Activated CD4-positive, alpha-beta T cell treated with anti-CD3 and anti-CD28 coated beads, Interleukin-2, amount 10 ng/mL, durations not matched to agents 24 days and 14 days (primary cell): ENCODE measurements at regions not wholly inside any gene's neighbourhood (a gene's known extent, or its start where the extent isn't known, plus 50 kb on each side); places are given as distances from the start of the nearest gene placed in this dataset.

Source experiments
- DNase-seq: peaks from one replicate; pipeline ENCODE4 v3.0.0; 2022
- H3K27ac Mint-ChIP-seq: one replicate; pipeline ENCODE4 v1.8.0; 2022; ENCODE audit warnings: mild to moderate bottlenecking, mixed read lengths
- H3K27me3 Mint-ChIP-seq: one replicate; pipeline ENCODE4 v1.8.0; 2022; ENCODE audit warnings: mixed read lengths
- H3K36me3 Mint-ChIP-seq: one replicate; pipeline ENCODE4 v1.8.0; 2022; ENCODE audit warnings: low read depth, mild to moderate bottlenecking, mixed read lengths
- H3K4me1 Mint-ChIP-seq: one replicate; pipeline ENCODE4 v1.8.0; 2021; ENCODE audit warnings: mixed read lengths
- H3K4me3 Mint-ChIP-seq: one replicate; pipeline ENCODE4 v1.8.0; 2022; ENCODE audit warnings: mild to moderate bottlenecking, moderate library complexity, mixed read lengths
- H3K9me3 Mint-ChIP-seq: one replicate; pipeline ENCODE4 v1.8.0; 2021; ENCODE audit warnings: mixed read lengths
- intact Hi-C: fragments of 100-400 bp; cut with micrococcal nuclease; formaldehyde crosslinking; loops from one replicate; pipeline ENCODE4 v1.15.1; 2023

DNA sequence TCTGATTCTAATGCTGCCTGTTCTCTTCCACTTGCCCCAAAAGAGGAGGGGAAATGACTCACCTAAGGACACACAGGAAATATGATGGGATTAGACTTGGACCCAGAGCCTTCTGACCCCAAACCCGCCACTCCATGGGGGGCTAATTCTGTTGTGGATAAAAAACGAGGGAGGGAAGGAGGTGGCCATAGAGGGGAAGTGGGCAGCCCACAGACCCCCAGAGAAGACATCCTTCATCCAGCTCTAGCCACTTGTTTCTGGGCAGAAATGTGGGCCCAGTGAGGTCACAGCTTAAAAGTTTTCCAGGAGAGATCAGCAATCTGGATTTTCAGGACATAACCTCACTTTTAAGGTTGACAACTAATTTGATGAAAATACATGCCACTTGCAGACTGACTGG is 202.1 kb downstream of the ANKRD60 start:
- H3K36me3 Mint-ChIP-seq = no peaks in the 10 kb centered on the region
- no peak overlapping the region for H3K4me3 Mint-ChIP-seq
- intact Hi-C loops = no loop called here
- no peak overlapping the region for H3K27ac Mint-ChIP-seq
- no peak for DNase-seq
- no peaks in the 10 kb centered on the region for H3K9me3 Mint-ChIP-seq
- H3K4me1 Mint-ChIP-seq = no peaks in the 10 kb centered on the region
- H3K27me3 Mint-ChIP-seq = peaks cover 5% of the 10 kb centered on the region

DNA sequence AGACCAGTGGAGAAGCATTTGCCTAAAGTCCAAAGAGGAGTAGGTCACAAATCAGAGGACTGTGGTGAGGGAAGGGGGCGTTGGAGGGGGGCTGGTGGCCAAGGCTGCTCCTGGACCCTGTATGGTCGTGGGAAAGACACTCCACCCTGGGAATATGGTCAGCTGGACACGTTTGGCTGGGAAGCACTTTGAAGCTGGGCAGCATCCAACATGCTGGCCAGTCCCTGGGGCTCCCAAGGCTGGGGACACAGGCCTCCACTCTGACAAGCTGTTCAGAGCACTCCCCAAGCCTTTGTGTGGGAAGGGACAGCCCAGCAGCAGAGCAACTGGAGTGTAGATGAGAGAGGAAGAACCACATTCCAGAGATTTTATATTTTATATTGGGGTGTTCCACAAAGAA is 203.2 kb downstream of the ANKRD60 start:
- no peaks in the 10 kb centered on the region for H3K36me3 Mint-ChIP-seq
- DNase-seq = no peak
- no peaks in the 10 kb centered on the region for H3K4me1 Mint-ChIP-seq
- H3K27me3 Mint-ChIP-seq = peaks cover 4% of the 10 kb centered on the region
- H3K4me3 Mint-ChIP-seq = no peak overlapping the region
- intact Hi-C loops = no loop called here
- no peak overlapping the region for H3K27ac Mint-ChIP-seq
- no peaks in the 10 kb centered on the region for H3K9me3 Mint-ChIP-seq

DNA sequence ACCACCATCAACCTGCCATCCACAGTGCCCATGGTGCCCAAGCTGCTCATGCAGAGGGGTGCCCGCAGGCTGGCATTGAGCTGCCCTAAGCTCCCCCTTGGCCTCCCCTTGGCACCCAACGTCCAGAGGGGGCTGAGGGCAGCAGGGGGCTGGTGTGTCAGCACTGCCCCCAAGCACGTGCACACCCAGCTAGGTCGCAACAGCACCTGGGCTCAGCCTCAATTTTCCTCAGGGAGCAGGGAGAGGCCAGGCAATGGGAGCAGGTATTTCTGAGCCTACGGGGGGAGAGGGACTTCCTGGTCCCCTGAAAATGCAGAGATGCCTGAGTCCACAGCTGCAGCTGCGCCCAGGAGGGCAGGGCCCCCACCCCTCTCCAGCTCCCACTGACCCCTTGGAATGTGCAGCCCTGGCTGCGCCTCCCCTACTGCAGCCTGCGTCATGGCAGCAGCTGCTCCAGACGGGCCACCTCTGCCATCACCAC is 204.2 kb downstream of the ANKRD60 start:
- Mint-ChIP-seq H3K4me1 (no peaks in the 10 kb centered on the region), H3K4me3 (no peak overlapping the region), H3K27me3 (no peaks in the 10 kb centered on the region), H3K27ac (no peak overlapping the region), H3K36me3 (no peaks in the 10 kb centered on the region), H3K9me3 (no peaks in the 10 kb centered on the region)
- intact Hi-C loops = no loop called here
- DNase-seq = no peak

DNA sequence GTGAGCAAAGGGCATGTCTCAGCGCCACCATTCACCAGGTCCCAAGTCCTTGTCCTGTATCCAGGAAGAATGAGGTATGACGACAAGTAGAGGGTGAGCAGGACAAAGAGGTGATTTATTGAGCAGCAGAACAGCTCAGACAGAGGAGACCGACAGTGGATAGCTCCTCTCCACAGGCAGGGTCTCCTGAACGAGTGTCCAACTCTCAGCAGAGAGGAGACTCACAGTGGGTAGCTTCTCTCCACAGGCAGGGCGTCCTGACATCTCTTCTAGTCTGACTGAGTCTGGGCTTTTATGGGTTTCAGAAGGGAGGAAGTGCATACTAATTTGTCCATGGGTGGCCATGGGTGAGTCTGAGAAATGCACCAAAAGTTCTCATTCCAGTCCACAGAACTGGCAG is 204.7 kb downstream of the ANKRD60 start:
- H3K4me3 Mint-ChIP-seq = no peak overlapping the region

DNA sequence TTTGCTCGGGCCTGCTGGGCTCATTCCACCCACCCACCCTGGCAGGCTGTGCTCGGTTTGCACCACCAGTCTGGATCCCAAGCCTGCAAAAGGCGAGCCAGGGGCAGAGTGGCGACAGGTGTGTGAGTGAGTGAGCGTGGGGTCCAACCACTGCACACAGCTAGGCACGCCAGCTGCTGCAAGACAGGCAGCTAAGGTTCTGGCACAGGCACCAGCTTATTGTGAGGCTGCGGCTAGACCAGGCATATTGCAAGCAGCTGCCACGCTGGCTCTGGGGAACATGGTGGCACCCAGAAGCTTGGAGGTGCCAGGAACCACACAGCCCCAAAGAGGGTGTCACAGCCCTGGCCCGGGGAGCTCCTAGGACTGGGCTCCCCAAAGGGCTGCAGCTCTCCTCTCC is 205.1 kb downstream of the ANKRD60 start:
- H3K27me3 Mint-ChIP-seq = no peaks in the 10 kb centered on the region
- H3K9me3 Mint-ChIP-seq = no peaks in the 10 kb centered on the region
- H3K36me3 Mint-ChIP-seq = no peaks in the 10 kb centered on the region
- H3K4me3 Mint-ChIP-seq = no peak overlapping the region
- H3K4me1 Mint-ChIP-seq = no peaks in the 10 kb centered on the region
- no peak for DNase-seq
- intact Hi-C loops = no loop called here
- H3K27ac Mint-ChIP-seq = no peak overlapping the region

More for the DNA sequence above, 204.7 kb downstream of the ANKRD60 start:
- intact Hi-C loops = no loop called here
- H3K36me3 Mint-ChIP-seq = no peaks in the 10 kb centered on the region
- no peaks in the 10 kb centered on the region for H3K9me3 Mint-ChIP-seq
- DNase-seq = no peak
- no peaks in the 10 kb centered on the region for H3K4me1 Mint-ChIP-seq
- no peaks in the 10 kb centered on the region for H3K27me3 Mint-ChIP-seq
- no peak overlapping the region for H3K27ac Mint-ChIP-seq

DNA sequence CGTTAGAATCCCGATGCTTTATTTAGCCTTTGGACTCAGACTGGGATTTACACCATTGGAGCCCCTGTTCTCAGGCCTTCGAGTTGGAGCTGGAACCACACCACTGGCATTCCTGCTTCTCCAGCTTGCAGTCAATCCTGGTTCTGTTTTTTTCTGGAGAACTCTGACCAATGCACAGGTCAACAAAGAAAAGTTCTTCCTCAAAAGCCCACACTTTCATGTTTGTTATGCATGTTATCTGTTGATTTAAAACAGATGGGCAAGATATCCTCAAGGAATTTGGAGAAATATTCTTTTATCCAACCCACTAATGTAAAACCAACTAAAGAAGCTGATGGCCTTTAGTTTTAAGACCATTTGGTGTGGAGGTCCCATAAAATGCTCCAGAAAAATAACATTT is 205.7 kb downstream of the ANKRD60 start:
- no peak overlapping the region for H3K4me3 Mint-ChIP-seq
- H3K4me1 Mint-ChIP-seq = no peaks in the 10 kb centered on the region
- no peak for DNase-seq
- intact Hi-C loops = no loop called here
- no peak overlapping the region for H3K27ac Mint-ChIP-seq
- H3K9me3 Mint-ChIP-seq = no peaks in the 10 kb centered on the region
- H3K36me3 Mint-ChIP-seq = no peaks in the 10 kb centered on the region
- no peaks in the 10 kb centered on the region for H3K27me3 Mint-ChIP-seq

DNA sequence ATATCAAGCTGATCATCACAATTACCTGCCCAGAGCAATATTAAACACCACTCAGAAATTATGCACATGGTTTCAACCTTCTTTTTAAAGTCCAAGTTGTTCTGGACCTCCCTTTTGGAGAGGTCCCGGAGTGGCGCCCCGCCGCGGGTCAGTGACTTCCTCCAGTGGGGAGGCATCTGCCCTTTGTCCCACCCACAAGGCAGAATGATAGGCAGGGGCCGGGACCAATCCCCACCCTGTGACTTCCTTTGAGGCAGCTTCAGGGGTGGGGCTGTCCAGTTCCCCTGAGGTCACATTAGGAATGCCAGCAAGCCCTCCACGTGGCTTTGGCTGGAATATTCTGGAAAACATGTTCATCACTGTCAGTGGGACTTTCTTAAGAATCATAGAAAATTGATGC is 207.0 kb downstream of the ANKRD60 start:
- no peaks in the 10 kb centered on the region for H3K36me3 Mint-ChIP-seq
- no peaks in the 10 kb centered on the region for H3K4me1 Mint-ChIP-seq
- no peak for DNase-seq
- H3K27me3 Mint-ChIP-seq = peaks cover 3% of the 10 kb centered on the region
- intact Hi-C loops = no loop called here
- H3K9me3 Mint-ChIP-seq = no peaks in the 10 kb centered on the region
- H3K4me3 Mint-ChIP-seq = no peak overlapping the region
- H3K27ac Mint-ChIP-seq = no peak overlapping the region

GRCh38 chr20:58020656-58021454 is 207.6 kb downstream of the ANKRD60 start:
- no peak for DNase-seq
- intact Hi-C loops = no loop called here
- Mint-ChIP-seq H3K36me3 (no peaks in the 10 kb centered on the region), H3K9me3 (no peaks in the 10 kb centered on the region), H3K27ac (no peak overlapping the region), H3K4me3 (no peak overlapping the region), H3K4me1 (no peaks in the 10 kb centered on the region), H3K27me3 (peaks cover 3% of the 10 kb centered on the region)

GRCh38 chr20:58019850-58020625 is 208.4 kb downstream of the ANKRD60 start:
- H3K9me3 Mint-ChIP-seq = no peaks in the 10 kb centered on the region
- no peaks in the 10 kb centered on the region for H3K4me1 Mint-ChIP-seq
- no peak overlapping the region for H3K27ac Mint-ChIP-seq
- DNase-seq = no peak
- intact Hi-C loops = no loop called here
- peaks cover 3% of the 10 kb centered on the region for H3K27me3 Mint-ChIP-seq
- H3K36me3 Mint-ChIP-seq = no peaks in the 10 kb centered on the region
- H3K4me3 Mint-ChIP-seq = no peak overlapping the region

DNA sequence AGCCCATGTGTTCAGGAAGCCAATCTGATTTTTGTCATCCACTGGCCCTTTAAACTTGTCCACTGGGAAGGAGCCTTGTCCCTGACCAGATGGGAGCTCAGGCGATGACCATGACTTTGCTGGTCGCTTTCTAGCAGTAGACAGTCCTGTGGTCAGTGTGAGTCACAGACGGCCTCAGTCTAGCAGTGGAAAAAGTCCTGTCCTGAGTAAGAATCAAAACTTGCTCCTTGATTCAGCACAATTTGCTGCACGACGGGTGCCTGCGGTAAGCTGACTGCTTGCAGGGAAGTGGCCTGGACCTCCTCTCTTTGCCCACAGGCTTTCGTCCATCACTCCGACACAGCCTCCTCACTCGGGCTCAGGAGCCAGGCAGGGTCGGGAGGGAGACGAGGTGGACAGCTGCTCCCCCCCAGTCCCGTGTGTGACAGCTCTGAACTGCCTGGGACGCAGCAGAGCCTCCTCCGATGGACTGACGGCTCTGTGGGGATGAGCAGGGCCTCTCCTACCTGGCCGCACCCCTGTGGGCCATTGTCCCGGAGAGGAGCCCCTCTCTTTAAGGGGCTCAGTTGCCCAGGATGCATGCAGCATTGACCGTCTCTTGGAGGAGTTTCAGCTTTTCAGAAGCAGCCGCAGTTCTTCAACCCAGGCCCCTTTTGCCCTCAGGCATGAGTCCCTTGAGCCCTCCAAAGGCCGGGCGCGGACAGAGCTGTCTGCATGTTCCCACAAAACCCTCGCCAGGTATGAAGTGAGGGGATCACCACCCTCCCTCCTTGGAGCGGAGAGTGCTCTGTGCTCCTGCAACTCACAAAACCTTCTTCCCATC is 209.2 kb downstream of the ANKRD60 start:
- Mint-ChIP-seq H3K27ac (no peak overlapping the region), H3K4me1 (peaks cover 7% of the 10 kb centered on the region), H3K9me3 (no peaks in the 10 kb centered on the region), H3K27me3 (peaks cover 4% of the 10 kb centered on the region), H3K36me3 (no peaks in the 10 kb centered on the region), H3K4me3 (no peak overlapping the region)
- intact Hi-C loops = no loop called here
- DNase-seq = no peak

DNA sequence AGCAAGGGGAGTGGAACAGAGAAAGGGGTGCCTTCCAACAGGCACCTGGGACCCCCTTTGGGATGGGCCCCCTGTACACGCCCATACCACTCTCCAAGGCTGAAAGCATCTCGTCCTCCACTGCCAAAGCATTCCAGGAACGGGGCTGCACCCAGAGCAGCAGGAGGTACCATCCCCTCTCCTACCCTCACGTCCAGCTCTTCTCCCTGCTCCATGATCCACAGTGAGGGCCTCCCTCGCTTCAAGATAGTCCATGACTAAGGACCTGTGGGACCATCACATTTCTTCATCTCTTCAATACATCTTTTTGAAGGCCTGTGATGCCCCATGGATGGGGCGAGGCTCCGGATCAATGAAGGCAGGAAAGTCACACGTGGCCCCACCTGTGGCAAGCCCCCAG is 209.9 kb downstream of the ANKRD60 start:
- Mint-ChIP-seq H3K9me3 (no peaks in the 10 kb centered on the region), H3K4me1 (peaks cover 8% of the 10 kb centered on the region), H3K27me3 (peaks cover 4% of the 10 kb centered on the region), H3K4me3 (no peak overlapping the region), H3K36me3 (no peaks in the 10 kb centered on the region), H3K27ac (no peak overlapping the region)
- no peak for DNase-seq
- intact Hi-C loops = no loop called here

GRCh38 chr20:58017970-58018530 is 210.4 kb downstream of the ANKRD60 start:
- Mint-ChIP-seq H3K27me3 (peaks cover 4% of the 10 kb centered on the region), H3K4me3 (no peak overlapping the region), H3K9me3 (no peaks in the 10 kb centered on the region), H3K4me1 (peaks cover 8% of the 10 kb centered on the region), H3K27ac (no peak overlapping the region), H3K36me3 (no peaks in the 10 kb centered on the region)
- intact Hi-C loops = no loop called here
- no peak for DNase-seq

GRCh38 chr20:58017231-58017969 is 211.1 kb downstream of the ANKRD60 start:
- Mint-ChIP-seq H3K4me1 (peaks cover 8% of the 10 kb centered on the region), H3K9me3 (no peaks in the 10 kb centered on the region), H3K27me3 (peaks cover 4% of the 10 kb centered on the region), H3K27ac (no peak overlapping the region), H3K36me3 (no peaks in the 10 kb centered on the region), H3K4me3 (no peak overlapping the region)
- DNase-seq = no peak
- intact Hi-C loops = no loop called here
